Gastrocnemius medialis (tissue), 4 donors: ENCODE measurements at regions not wholly inside any gene's neighbourhood (a gene's known extent, or its start where the extent isn't known, plus 50 kb on each side); places are given as distances from the start of the nearest gene placed in this dataset.

Experiments
- CTCF ChIP-seq, 5 experiments: fragments of 450-650 bp in 3 of 5; fragments of 200-600 bp in 2 of 5; sonication (generic) in 2 of 5; IDR thresholded peaks in 4 of 5; conservative IDR thresholded peaks in 1 of 5; 1 replicate in 4 of 5; 2 replicates in 1 of 5; pipeline ENCODE4 v1.5.1; 2016 to 2019; ENCODE audit warnings: antibody characterized with exemption in 5 of 5, mild to moderate bottlenecking in 3 of 5, moderate library complexity in 3 of 5
- POLR2A ChIP-seq, 2 donors: fragments of 450-650 bp; IDR thresholded peaks; one replicate each; pipeline ENCODE4 v1.6.1; 2017; ENCODE audit warnings: antibody characterized with exemption in 2 of 2, mild to moderate bottlenecking in 2 of 2, moderate library complexity in 2 of 2

DNA sequence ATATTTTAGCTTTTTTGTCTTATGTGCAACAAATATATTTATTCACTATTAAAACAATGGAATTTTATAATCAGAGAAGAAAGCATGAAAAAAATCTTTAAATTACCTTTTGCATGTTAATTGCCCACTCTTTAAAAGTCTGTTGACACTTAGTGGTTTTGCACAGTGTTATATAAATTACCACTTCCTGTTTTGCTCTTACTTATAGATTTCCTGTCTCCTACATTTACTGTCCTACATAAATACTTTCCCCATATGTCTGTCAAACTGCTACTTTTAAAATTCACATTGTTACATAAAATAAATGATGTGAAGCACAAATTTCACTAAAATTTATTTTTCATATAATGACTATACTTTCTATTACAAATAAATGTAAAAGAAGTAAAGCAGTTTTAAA is 161.1 kb upstream of the NDST4 start:
- TF ChIP-seq CTCF (IDR thresholded peaks at IDR 0.05 in 4 of 5, conservative IDR thresholded peaks at IDR 0.05 in 1 of 5) (no peak), POLR2A (IDR thresholded peaks at IDR 0.05) (no peak)
